ENCODE measurements at regions not wholly inside any gene's neighbourhood (a gene's known extent, or its start where the extent isn't known, plus 50 kb on each side); places are given as distances from the start of the nearest gene placed in this dataset.

GRCh38 chr10:29069941-29070340 is 218.9 kb upstream of the LYZL1 start:
- TF ChIP-seq, protein P1, sequence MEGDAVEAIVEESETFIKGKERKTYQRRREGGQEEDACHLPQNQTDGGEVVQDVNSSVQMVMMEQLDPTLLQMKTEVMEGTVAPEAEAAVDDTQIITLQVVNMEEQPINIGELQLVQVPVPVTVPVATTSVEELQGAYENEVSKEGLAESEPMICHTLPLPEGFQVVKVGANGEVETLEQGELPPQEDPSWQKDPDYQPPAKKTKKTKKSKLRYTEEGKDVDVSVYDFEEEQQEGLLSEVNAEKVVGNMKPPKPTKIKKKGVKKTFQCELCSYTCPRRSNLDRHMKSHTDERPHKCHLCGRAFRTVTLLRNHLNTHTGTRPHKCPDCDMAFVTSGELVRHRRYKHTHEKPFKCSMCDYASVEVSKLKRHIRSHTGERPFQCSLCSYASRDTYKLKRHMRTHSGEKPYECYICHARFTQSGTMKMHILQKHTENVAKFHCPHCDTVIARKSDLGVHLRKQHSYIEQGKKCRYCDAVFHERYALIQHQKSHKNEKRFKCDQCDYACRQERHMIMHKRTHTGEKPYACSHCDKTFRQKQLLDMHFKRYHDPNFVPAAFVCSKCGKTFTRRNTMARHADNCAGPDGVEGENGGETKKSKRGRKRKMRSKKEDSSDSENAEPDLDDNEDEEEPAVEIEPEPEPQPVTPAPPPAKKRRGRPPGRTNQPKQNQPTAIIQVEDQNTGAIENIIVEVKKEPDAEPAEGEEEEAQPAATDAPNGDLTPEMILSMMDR (IDR thresholded peaks at IDR 0.05; ENCODE audit: insufficient read depth, low read depth, low read length): no peak
- no peak overlapping the region for H3K4me3 ChIP-seq (ENCODE audit: low read depth, low read length)
- no peak for DNase-seq (ENCODE audit: low read depth)

DNA sequence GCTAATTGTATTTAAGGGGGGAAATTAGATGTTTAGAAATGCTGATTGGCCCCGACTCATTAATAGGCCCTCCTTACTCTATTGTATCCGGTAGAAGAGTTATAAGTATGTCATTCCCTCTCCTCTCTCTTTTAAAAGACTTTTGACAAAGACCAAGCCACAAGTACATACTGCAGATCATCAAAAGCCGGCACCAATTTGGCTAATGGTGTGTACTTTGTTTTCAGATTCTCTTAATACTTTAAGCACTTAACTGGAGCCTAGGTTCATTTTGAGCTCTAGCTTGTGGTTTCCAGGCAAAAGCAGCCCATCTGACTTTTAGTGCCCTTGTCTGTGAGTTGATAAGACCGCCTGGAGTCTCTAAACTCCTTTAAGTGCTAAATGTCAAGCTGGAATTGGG is 210.0 kb upstream of the LYZL1 start:
- TF ChIP-seq, protein P1 (IDR thresholded peaks at IDR 0.05; ENCODE audit: insufficient read depth, low read depth, low read length): no peak
- DNase-seq (ENCODE audit: low read depth): peak; percentile 24
- H3K4me3 ChIP-seq (ENCODE audit: low read depth, low read length): no peak overlapping the region

DNA sequence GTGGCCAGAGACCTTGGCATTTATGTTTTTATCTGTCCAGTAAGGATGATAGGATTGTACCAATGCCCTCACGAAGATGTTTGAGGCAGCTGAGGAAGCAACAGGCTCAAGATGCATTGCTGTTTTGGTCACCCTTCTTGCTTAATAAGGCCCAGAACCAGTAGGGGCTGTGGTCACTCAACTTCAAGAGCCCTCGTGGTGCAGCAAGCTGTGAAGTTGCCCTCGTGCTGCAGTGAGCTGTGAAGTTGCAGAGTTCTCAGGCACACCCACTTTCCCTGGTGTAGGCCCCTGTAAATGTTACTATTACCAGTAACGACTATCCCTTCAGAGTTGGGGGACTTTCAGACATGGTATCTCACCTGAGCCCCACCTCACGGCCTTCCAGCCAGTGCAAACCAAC is 207.6 kb upstream of the LYZL1 start:
- TF ChIP-seq, protein P1 (IDR thresholded peaks at IDR 0.05; ENCODE audit: insufficient read depth, low read depth, low read length): no peak
- DNase-seq (ENCODE audit: low read depth): no peak
- H3K4me3 ChIP-seq (ENCODE audit: low read depth, low read length): no peak overlapping the region

DNA sequence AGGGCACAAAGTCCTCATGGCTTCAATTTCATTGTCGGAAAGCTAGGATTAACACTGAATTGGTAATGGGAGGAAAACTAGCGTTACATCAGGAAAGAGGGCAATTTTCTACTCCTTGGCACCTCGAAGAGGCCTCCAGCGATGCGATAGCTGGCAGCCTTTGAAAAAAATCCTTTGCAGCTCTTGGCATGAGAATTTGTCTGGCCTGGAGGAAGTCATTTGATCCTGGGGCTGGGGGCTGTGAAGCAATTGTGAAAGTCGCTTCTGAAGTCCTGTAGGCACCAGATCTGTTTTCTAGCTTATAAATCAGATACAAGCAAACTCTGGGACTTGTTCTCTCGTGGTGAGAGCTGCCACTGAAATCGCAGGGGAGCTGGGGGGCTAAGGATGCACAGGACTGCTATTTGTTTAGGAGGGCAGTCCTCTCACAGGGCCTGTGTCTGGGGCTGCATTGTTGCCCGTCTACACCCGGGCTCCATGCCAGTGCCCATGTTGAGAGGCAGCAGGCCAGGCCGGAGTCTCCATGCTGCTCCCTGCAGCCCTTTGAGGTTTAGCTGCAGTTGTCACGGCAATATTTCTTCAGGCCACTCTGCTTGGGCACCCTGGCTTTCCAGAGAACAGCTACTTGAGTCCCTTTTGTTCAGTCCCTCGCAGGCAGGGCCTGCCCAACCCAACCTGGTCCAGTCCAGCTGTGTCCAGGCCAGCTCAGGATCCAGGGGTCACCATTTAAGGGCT is 206.8 kb upstream of the LYZL1 start:
- TF ChIP-seq, protein P1 (IDR thresholded peaks at IDR 0.05; ENCODE audit: insufficient read depth, low read depth, low read length): no peak
- no peak for DNase-seq (ENCODE audit: low read depth)
- H3K4me3 ChIP-seq (ENCODE audit: low read depth, low read length): no peak overlapping the region

DNA sequence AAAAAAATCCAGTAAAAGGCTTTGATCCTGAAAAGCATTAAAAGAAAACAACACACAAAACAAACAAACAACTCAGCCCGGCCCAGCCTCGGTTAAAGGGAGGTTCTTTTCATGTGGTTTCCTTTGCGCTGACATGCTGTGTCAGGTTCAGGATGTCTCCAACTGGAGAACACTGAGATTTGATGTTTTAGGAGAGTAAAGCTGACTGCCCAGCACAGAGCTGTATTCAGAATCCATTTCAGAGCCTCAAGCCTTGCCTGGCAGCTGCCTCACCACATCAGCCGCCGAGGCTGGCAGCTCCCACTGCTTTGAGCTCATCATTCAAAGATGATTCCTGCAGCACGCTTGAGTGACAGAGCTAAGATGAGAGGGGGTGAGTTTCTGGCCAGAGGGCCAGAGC is 205.8 kb upstream of the LYZL1 start:
- TF ChIP-seq, protein P1 (IDR thresholded peaks at IDR 0.05; ENCODE audit: insufficient read depth, low read depth, low read length): no peak
- DNase-seq (ENCODE audit: low read depth): no peak
- no peak overlapping the region for H3K4me3 ChIP-seq (ENCODE audit: low read depth, low read length)

- no peak overlapping the region for H3K4me3 ChIP-seq (ENCODE audit: low read depth, low read length)
- TF ChIP-seq, protein P1 (IDR thresholded peaks at IDR 0.05; ENCODE audit: insufficient read depth, low read depth, low read length): no peak
- DNase-seq (ENCODE audit: low read depth): no peak
Observed at GRCh38 chr10:29084681-29085307, 204.1 kb upstream of the LYZL1 start.
